Epithelial cell of esophagus (primary cell): ENCODE measurements at regions not wholly inside any gene's neighbourhood (a gene's known extent, or its start where the extent isn't known, plus 50 kb on each side); places are given as distances from the start of the nearest gene placed in this dataset.

Experiments used
- DNase-seq: peaks from one replicate; pipeline ENCODE4 v3.0.0; 2010; ENCODE audit warnings: low read depth
- H3K4me3 ChIP-seq: 2 replicates; pipeline ENCODE4 v1.5.1; 2011; ENCODE audit warnings: mild to moderate bottlenecking, low read length, control low read depth
- TF ChIP-seq, protein P1 (sequence below): IDR thresholded peaks from 2 replicates; pipeline ENCODE4 v1.5.1; 2011; ENCODE audit warnings: low read depth, mild to moderate bottlenecking, low read length, control low read depth, inconsistent platforms; ENCODE audit not compliant: insufficient read depth; ENCODE audit errors: missing control alignments

DNA sequence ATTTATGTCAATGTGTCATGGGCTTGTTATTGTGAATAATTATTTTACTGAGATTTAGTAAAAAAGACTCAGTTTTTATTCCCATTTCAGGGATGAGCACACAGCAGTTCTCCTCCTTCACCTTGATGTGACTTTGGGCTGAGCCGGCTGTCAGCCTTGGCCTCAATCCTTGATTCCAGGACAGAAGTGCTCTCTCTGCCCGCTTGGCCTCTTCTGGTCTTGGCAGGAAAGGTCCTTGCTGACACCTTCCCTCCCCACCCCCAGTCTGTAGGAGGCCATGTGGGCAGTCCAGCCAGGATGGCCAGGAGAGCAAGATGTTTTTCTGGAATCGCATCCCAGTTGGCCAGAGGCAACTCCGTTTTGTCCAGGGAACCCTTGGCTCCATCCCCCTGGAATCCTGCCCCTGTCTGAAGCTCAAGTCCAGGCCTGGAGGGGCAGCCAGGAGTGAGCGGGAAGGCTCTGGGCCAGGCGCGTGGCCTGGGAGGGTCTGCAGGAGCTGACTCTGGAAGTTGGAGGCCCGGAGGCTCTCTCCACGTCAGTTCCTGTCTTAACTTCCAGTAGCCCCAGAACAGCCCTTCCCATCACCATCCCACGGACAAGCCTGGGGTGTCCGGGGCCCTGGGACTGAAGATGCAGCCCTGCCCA is 100.9 kb downstream of the PDGFA start:
- H3K4me3 ChIP-seq: no peak overlapping the region
- TF ChIP-seq, protein P1, sequence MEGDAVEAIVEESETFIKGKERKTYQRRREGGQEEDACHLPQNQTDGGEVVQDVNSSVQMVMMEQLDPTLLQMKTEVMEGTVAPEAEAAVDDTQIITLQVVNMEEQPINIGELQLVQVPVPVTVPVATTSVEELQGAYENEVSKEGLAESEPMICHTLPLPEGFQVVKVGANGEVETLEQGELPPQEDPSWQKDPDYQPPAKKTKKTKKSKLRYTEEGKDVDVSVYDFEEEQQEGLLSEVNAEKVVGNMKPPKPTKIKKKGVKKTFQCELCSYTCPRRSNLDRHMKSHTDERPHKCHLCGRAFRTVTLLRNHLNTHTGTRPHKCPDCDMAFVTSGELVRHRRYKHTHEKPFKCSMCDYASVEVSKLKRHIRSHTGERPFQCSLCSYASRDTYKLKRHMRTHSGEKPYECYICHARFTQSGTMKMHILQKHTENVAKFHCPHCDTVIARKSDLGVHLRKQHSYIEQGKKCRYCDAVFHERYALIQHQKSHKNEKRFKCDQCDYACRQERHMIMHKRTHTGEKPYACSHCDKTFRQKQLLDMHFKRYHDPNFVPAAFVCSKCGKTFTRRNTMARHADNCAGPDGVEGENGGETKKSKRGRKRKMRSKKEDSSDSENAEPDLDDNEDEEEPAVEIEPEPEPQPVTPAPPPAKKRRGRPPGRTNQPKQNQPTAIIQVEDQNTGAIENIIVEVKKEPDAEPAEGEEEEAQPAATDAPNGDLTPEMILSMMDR: no peak
- DNase-seq: no peak

DNA sequence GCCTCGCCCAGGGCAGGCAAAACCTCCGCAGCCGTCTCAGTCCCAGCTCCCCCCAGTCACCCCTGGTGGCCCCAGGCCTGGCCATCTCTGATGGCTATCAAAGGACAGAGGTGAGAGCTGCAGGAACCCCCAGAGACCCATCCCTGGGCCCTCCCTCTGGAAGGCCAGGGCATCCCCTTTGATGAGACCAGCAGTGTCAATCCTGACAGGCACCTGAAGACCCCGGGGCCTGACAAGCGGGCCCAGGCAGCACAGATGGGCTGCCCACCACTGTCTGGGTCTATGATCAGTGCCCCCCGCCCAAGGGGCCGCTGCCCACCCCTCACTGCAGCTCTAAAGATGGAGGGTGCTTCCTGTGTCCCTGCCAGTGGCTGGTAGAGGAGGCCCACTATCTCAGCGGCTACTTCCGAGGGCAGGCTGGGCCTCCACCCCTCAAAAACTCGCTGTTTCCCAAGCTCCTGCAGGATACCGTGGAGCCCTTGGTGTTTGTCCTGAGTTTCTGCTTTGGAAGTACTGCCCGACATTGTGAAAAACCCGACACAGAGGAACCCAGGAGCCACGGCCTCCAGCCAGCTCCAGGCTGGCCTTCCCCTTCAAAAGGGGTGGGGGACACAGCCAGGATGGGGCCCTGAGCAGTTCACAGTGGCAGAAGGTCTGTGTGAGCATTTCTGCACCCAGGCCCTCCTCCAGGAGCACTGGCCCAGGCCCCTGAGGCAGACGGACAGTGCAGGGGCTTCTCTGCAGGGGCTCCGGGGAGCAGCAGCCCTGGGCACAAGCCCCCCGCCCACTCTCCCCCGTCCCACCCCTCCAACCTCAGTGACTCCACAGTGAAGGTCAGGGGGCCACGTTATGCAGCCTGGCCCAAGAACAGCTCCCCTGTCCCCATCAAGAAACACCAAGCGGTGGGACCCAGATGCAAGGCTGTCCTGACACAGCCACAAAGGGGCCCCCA is 99.2 kb downstream of the PDGFA start:
- TF ChIP-seq, protein P1: no peak
- no peak for DNase-seq
- H3K4me3 ChIP-seq: no peak overlapping the region

DNA sequence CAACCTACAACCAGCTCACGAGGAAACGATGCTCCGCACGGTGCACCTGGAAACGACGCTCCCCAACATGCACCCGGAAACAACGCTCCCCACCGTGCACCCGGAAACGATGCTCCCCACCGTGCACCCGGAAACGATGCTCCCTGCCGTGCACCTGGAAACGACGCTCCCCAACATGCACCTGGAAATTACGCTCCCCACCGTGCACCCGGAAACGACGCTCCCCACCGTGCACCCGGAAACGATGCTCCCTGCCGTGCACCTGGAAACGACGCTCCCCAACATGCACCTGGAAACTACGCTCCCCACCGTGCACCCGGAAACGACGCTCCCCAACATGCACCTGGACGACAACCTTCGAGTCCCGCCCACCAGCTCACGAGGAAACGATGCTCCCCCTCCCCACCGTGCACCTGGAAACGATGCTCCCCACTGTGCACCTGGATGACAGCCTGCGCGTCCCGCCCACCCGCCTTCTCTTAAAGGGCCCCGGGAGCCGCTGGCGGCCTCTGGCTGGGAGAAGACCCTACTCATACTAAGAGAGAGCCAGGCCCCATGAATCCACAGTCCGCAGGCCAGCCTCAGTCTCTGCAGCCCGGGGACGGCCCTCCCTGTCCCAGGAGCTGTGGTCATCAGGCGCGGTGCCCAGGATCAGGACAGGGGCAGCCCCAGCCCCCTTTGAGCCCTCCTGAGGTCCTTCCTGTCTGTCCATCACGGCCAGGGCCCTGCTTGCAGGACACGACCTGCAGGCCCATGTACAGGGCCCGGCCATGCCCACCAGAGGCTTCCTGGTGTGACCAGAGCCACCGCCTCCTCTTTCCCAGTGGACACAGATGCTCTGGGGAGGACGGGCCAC is 98.3 kb downstream of the PDGFA start:
- TF ChIP-seq, protein P1: no peak
- no peak for DNase-seq
- H3K4me3 ChIP-seq: no peak overlapping the region

DNA sequence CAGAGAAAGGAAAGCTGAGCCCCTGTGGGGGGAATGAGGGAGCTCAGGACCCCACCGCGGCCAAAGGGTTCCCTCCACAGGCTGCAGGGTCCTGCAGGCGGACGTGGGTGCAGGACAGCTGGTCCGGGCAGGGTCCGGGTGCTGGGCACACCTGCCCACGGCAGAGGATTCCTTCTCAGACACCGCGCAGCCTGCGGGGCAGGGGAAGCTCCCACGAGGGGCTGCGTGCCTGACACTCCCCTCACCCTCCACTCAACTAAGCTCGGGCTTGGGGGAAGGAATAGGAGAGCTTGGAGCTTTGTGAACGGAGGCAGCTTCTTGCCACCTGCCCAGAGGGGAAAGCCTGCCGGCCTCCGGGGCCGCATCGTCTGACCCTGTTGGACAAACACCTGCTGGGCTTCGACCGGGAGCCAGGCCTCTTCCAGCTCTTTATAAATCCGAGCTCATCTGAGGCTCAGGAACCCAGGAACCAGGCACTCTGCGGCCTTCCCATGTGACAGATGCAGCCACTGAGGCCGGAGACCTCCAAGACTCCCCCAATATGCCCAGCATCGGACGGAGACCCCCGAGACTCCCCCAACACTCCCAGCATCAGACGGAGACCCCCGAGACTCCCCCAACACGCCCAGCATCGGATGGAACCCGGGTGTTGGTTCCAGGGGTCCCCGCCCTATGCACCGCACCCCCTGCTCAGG is 97.3 kb downstream of the PDGFA start:
- no peak overlapping the region for H3K4me3 ChIP-seq
- TF ChIP-seq, protein P1: no peak
- no peak for DNase-seq

DNA sequence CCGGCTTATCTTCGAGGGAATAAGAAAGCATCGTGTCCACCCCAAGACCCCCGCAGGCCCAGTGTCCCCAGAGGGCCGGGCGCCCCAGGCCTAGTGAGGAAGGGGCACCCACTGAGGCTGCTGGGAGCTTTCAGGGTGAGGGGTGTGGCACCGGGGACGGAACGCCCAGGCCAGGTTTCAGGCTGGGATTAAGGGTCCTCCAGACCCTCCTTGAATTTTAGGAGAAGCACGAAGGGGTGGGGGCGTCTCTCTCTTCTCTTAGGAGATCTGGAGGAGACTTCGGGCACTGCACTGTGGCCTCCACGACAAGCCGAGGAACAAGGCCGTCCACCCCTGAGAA is 96.8 kb downstream of the PDGFA start:
- DNase-seq: no peak
- H3K4me3 ChIP-seq: no peak overlapping the region
- TF ChIP-seq, protein P1: no peak
